ENCODE measurements at regions not wholly inside any gene's neighbourhood (a gene's known extent, or its start where the extent isn't known, plus 50 kb on each side); places are given as distances from the start of the nearest gene placed in this dataset.
"Not testable (repeated sequence)": the region's sequence is repeated elsewhere in the genome, so short reads cannot be mapped to it uniquely, and the experiment has no call there.

GRCh38 chr2:57217013-57217412 is 829.6 kb upstream of the VRK2 start:
- no peak overlapping the region for H3K4me3 ChIP-seq (ENCODE audit: low read length in 2 of 2)
- H3K36me3 ChIP-seq (ENCODE audit: control insufficient read depth in 2 of 2, insufficient read depth in 2 of 2, low read length in 2 of 2) = no peaks in the 10 kb centered on the region
- H3K4me1 ChIP-seq (ENCODE audit: control insufficient read depth, insufficient read depth, low read length) = no peaks in the 10 kb centered on the region
- H3K27ac ChIP-seq (ENCODE audit: low read length) = no peak overlapping the region
- H3K27me3 ChIP-seq (ENCODE audit: control insufficient read depth in 1 of 2, insufficient read depth in 2 of 2, low read length in 2 of 2) = no peaks in the 10 kb centered on the region
- H3K9me3 ChIP-seq (ENCODE audit: control insufficient read depth in 2 of 2, low read length in 2 of 2) = no peaks in the 10 kb centered on the region
- H3K9ac ChIP-seq (ENCODE audit: low read length in 2 of 2) = no peak overlapping the region

GRCh38 chr2:57218206-57218605 is 828.4 kb upstream of the VRK2 start:
- Histone ChIP-seq H3K4me3 (ENCODE audit: low read length in 2 of 2) (no peak overlapping the region), H3K27ac (ENCODE audit: low read length) (no peak overlapping the region), H3K9me3 (ENCODE audit: control insufficient read depth in 2 of 2, low read length in 2 of 2) (no peaks in the 10 kb centered on the region), H3K36me3 (ENCODE audit: control insufficient read depth in 2 of 2, insufficient read depth in 2 of 2, low read length in 2 of 2) (no peaks in the 10 kb centered on the region), H3K4me1 (ENCODE audit: control insufficient read depth, insufficient read depth, low read length) (no peaks in the 10 kb centered on the region), H3K9ac (ENCODE audit: low read length in 2 of 2) (no peak overlapping the region), H3K27me3 (ENCODE audit: control insufficient read depth in 1 of 2, insufficient read depth in 2 of 2, low read length in 2 of 2) (no peaks in the 10 kb centered on the region)

- H3K9ac ChIP-seq (ENCODE audit: low read length in 2 of 2); H3K4me1 ChIP-seq (ENCODE audit: control insufficient read depth, insufficient read depth, low read length); H3K9me3 ChIP-seq (ENCODE audit: control insufficient read depth in 2 of 2, low read length in 2 of 2); H3K27ac ChIP-seq (ENCODE audit: low read length); H3K4me3 ChIP-seq (ENCODE audit: low read length in 2 of 2); H3K27me3 ChIP-seq (ENCODE audit: control insufficient read depth in 1 of 2, insufficient read depth in 2 of 2, low read length in 2 of 2); H3K36me3 ChIP-seq (ENCODE audit: control insufficient read depth in 2 of 2, insufficient read depth in 2 of 2, low read length in 2 of 2): not testable (repeated sequence)
These were observed 816.9 kb upstream of the VRK2 start for GRCh38 chr2:57229706-57230105.

- H3K36me3 ChIP-seq (ENCODE audit: control insufficient read depth in 2 of 2, insufficient read depth in 2 of 2, low read length in 2 of 2); H3K9me3 ChIP-seq (ENCODE audit: control insufficient read depth in 2 of 2, low read length in 2 of 2); H3K27ac ChIP-seq (ENCODE audit: low read length); H3K9ac ChIP-seq (ENCODE audit: low read length in 2 of 2); H3K4me3 ChIP-seq (ENCODE audit: low read length in 2 of 2); H3K4me1 ChIP-seq (ENCODE audit: control insufficient read depth, insufficient read depth, low read length); H3K27me3 ChIP-seq (ENCODE audit: control insufficient read depth in 1 of 2, insufficient read depth in 2 of 2, low read length in 2 of 2): not testable (repeated sequence)
These were observed 814.3 kb upstream of the VRK2 start for GRCh38 chr2:57232341-57232740.

GRCh38 chr2:57251495-57251894 is 795.1 kb upstream of the VRK2 start:
- H3K9ac ChIP-seq (ENCODE audit: low read length in 2 of 2); H3K27me3 ChIP-seq (ENCODE audit: control insufficient read depth in 1 of 2, insufficient read depth in 2 of 2, low read length in 2 of 2); H3K4me3 ChIP-seq (ENCODE audit: low read length in 2 of 2); H3K9me3 ChIP-seq (ENCODE audit: control insufficient read depth in 2 of 2, low read length in 2 of 2); H3K27ac ChIP-seq (ENCODE audit: low read length); H3K4me1 ChIP-seq (ENCODE audit: control insufficient read depth, insufficient read depth, low read length); H3K36me3 ChIP-seq (ENCODE audit: control insufficient read depth in 2 of 2, insufficient read depth in 2 of 2, low read length in 2 of 2): not testable (repeated sequence)

- H3K4me3 ChIP-seq (ENCODE audit: low read length in 2 of 2); H3K27me3 ChIP-seq (ENCODE audit: control insufficient read depth in 1 of 2, insufficient read depth in 2 of 2, low read length in 2 of 2); H3K27ac ChIP-seq (ENCODE audit: low read length); H3K36me3 ChIP-seq (ENCODE audit: control insufficient read depth in 2 of 2, insufficient read depth in 2 of 2, low read length in 2 of 2); H3K9me3 ChIP-seq (ENCODE audit: control insufficient read depth in 2 of 2, low read length in 2 of 2); H3K4me1 ChIP-seq (ENCODE audit: control insufficient read depth, insufficient read depth, low read length); H3K9ac ChIP-seq (ENCODE audit: low read length in 2 of 2): not testable (repeated sequence)
These were observed 770.2 kb upstream of the VRK2 start for GRCh38 chr2:57276408-57276807.

GRCh38 chr2:57278451-57278850 is 768.2 kb upstream of the VRK2 start:
- Histone ChIP-seq H3K9me3 (ENCODE audit: control insufficient read depth in 2 of 2, low read length in 2 of 2) (peaks cover 0 to 3% of the 10 kb centered on the region in 2 donors), H3K36me3 (ENCODE audit: control insufficient read depth in 2 of 2, insufficient read depth in 2 of 2, low read length in 2 of 2) (no peaks in the 10 kb centered on the region), H3K27ac (ENCODE audit: low read length) (no peak overlapping the region), H3K4me3 (ENCODE audit: low read length in 2 of 2) (no peak overlapping the region), H3K27me3 (ENCODE audit: control insufficient read depth in 1 of 2, insufficient read depth in 2 of 2, low read length in 2 of 2) (no peaks in the 10 kb centered on the region), H3K9ac (ENCODE audit: low read length in 2 of 2) (no peak overlapping the region), H3K4me1 (ENCODE audit: control insufficient read depth, insufficient read depth, low read length) (no peaks in the 10 kb centered on the region)

- no peaks in the 10 kb centered on the region for H3K27me3 ChIP-seq (ENCODE audit: control insufficient read depth in 1 of 2, insufficient read depth in 2 of 2, low read length in 2 of 2)
- no peak overlapping the region for H3K27ac ChIP-seq (ENCODE audit: low read length)
- H3K4me1 ChIP-seq (ENCODE audit: control insufficient read depth, insufficient read depth, low read length) = no peaks in the 10 kb centered on the region
- no peak overlapping the region for H3K9ac ChIP-seq (ENCODE audit: low read length in 2 of 2)
- no peak overlapping the region for H3K4me3 ChIP-seq (ENCODE audit: low read length in 2 of 2)
- no peaks in the 10 kb centered on the region for H3K36me3 ChIP-seq (ENCODE audit: control insufficient read depth in 2 of 2, insufficient read depth in 2 of 2, low read length in 2 of 2)
- no peaks in the 10 kb centered on the region for H3K9me3 ChIP-seq (ENCODE audit: control insufficient read depth in 2 of 2, low read length in 2 of 2)
These were observed 755.4 kb upstream of the VRK2 start for GRCh38 chr2:57291209-57291608.

- Histone ChIP-seq H3K27ac (ENCODE audit: low read length) (no peak overlapping the region), H3K36me3 (ENCODE audit: control insufficient read depth in 2 of 2, insufficient read depth in 2 of 2, low read length in 2 of 2) (no peaks in the 10 kb centered on the region), H3K4me3 (ENCODE audit: low read length in 2 of 2) (no peak overlapping the region), H3K9me3 (ENCODE audit: control insufficient read depth in 2 of 2, low read length in 2 of 2) (no peaks in the 10 kb centered on the region), H3K9ac (ENCODE audit: low read length in 2 of 2) (no peak overlapping the region), H3K27me3 (ENCODE audit: control insufficient read depth in 1 of 2, insufficient read depth in 2 of 2, low read length in 2 of 2) (no peaks in the 10 kb centered on the region), H3K4me1 (ENCODE audit: control insufficient read depth, insufficient read depth, low read length) (no peaks in the 10 kb centered on the region)
These were observed 749.6 kb upstream of the VRK2 start for GRCh38 chr2:57296795-57297517.

GRCh38 chr2:57313678-57314077 is 732.9 kb upstream of the VRK2 start:
- H3K27ac ChIP-seq (ENCODE audit: low read length) = no peak overlapping the region
- no peak overlapping the region for H3K4me3 ChIP-seq (ENCODE audit: low read length in 2 of 2)
- no peaks in the 10 kb centered on the region for H3K4me1 ChIP-seq (ENCODE audit: control insufficient read depth, insufficient read depth, low read length)
- H3K9ac ChIP-seq (ENCODE audit: low read length in 2 of 2) = no peak overlapping the region
- no peaks in the 10 kb centered on the region for H3K27me3 ChIP-seq (ENCODE audit: control insufficient read depth in 1 of 2, insufficient read depth in 2 of 2, low read length in 2 of 2)
- H3K9me3 ChIP-seq (ENCODE audit: control insufficient read depth in 2 of 2, low read length in 2 of 2) = no peaks in the 10 kb centered on the region
- H3K36me3 ChIP-seq (ENCODE audit: control insufficient read depth in 2 of 2, insufficient read depth in 2 of 2, low read length in 2 of 2) = no peaks in the 10 kb centered on the region

- Histone ChIP-seq H3K4me1 (ENCODE audit: control insufficient read depth, insufficient read depth, low read length) (no peaks in the 10 kb centered on the region), H3K27me3 (ENCODE audit: control insufficient read depth in 1 of 2, insufficient read depth in 2 of 2, low read length in 2 of 2) (no peaks in the 10 kb centered on the region), H3K9me3 (ENCODE audit: control insufficient read depth in 2 of 2, low read length in 2 of 2) (no peaks in the 10 kb centered on the region), H3K27ac (ENCODE audit: low read length) (no peak overlapping the region), H3K9ac (ENCODE audit: low read length in 2 of 2) (no peak overlapping the region), H3K4me3 (ENCODE audit: low read length in 2 of 2) (no peak overlapping the region), H3K36me3 (ENCODE audit: control insufficient read depth in 2 of 2, insufficient read depth in 2 of 2, low read length in 2 of 2) (no peaks in the 10 kb centered on the region)
These were observed 731.9 kb upstream of the VRK2 start for GRCh38 chr2:57314682-57315081.

Measured in stomach smooth muscle (tissue), 2 donors.